OCI-LY1 (cell line): ENCODE measurements at regions not wholly inside any gene's neighbourhood (a gene's known extent, or its start where the extent isn't known, plus 50 kb on each side); places are given as distances from the start of the nearest gene placed in this dataset.

Experiments used
- H2AFZ ChIP-seq: fragments of 200-600 bp; sonication (generic), shearing (Covaris generic); 2 replicates; pipeline ENCODE4 v1.6.0; 2014; ENCODE audit warnings: antibody characterized with exemption, mild to moderate bottlenecking, low read length
- H3F3A ChIP-seq: fragments of 200-600 bp; sonication (generic), shearing (Covaris generic); 2 replicates; pipeline ENCODE4 v1.6.0; 2014; ENCODE audit warnings: mild to moderate bottlenecking, antibody characterized with exemption, low read length, moderate library complexity; ENCODE audit not compliant: insufficient read depth
- H3K27ac ChIP-seq: fragments of 200-600 bp; sonication (generic); 2 replicates; pipeline ENCODE4 v1.5.1; 2014; ENCODE audit warnings: low read length, mixed run types, mild to moderate bottlenecking, low read depth; ENCODE audit not compliant: poor library complexity, severe bottlenecking
- H3K27me3 ChIP-seq: fragments of 200-600 bp; sonication (generic); 2 replicates; pipeline ENCODE4 v1.6.0; 2014; ENCODE audit warnings: antibody characterized with exemption, mild to moderate bottlenecking, low read length, moderate library complexity; ENCODE audit not compliant: insufficient read depth
- H3K36me3 ChIP-seq: fragments of 200-600 bp; sonication (generic); 2 replicates; pipeline ENCODE4 v1.6.1; 2014; ENCODE audit warnings: mild to moderate bottlenecking, antibody characterized with exemption, low read length, moderate library complexity, mixed read lengths; ENCODE audit not compliant: insufficient read depth
- H3K4me1 ChIP-seq: fragments of 200-600 bp; sonication (generic); 2 replicates; pipeline ENCODE4 v1.5.1; 2014; ENCODE audit warnings: mild to moderate bottlenecking, low read length, moderate library complexity; ENCODE audit not compliant: insufficient read depth, severe bottlenecking
- H3K4me2 ChIP-seq: fragments of 200-600 bp; sonication (generic), shearing (Covaris generic); 2 replicates; pipeline ENCODE4 v1.6.1; 2014; ENCODE audit warnings: low read length
- H3K4me3 ChIP-seq: fragments of 200-600 bp; sonication (generic); 2 replicates; pipeline ENCODE4 v1.5.1; 2014; ENCODE audit warnings: low read length, low read depth, mild to moderate bottlenecking, mixed read lengths; ENCODE audit not compliant: poor library complexity, severe bottlenecking
- H3K79me2 ChIP-seq: fragments of 200-600 bp; shearing (Covaris generic); 2 replicates; pipeline ENCODE4 v1.6.1; 2016; ENCODE audit warnings: mixed run types, low read length, mixed read lengths; ENCODE audit not compliant: insufficient read depth
- H3K9ac ChIP-seq: fragments of 200-600 bp; sonication (generic), shearing (Covaris generic); 2 replicates; pipeline ENCODE4 v1.6.1; 2014; ENCODE audit warnings: mild to moderate bottlenecking, low read length, mixed read lengths
- H3K9me2 ChIP-seq: fragments of 200-600 bp; sonication (generic), shearing (Covaris generic); 2 replicates; pipeline ENCODE4 v1.6.1; 2014; ENCODE audit warnings: low read depth, mild to moderate bottlenecking, low read length, mixed read lengths
- H3K9me3 ChIP-seq: fragments of 200-600 bp; shearing (Covaris generic); 2 replicates; pipeline ENCODE4 v1.6.1; 2014; ENCODE audit warnings: low read length, mixed read lengths
- H4K20me1 ChIP-seq: fragments of 200-600 bp; sonication (generic), shearing (Covaris generic); 2 replicates; pipeline ENCODE4 v1.6.0; 2016; ENCODE audit warnings: mild to moderate bottlenecking, low read length; ENCODE audit not compliant: insufficient read depth
- CTCF ChIP-seq: fragments of 200-600 bp; sonication (generic), shearing (Covaris generic); IDR thresholded peaks from 2 replicates; pipeline ENCODE4 v1.5.1; 2017; ENCODE audit warnings: mild to moderate bottlenecking, antibody characterized with exemption, low read length, moderate library complexity, mixed read lengths
- EZH2 ChIP-seq: fragments of 200-600 bp; sonication (generic), shearing (Covaris generic); IDR thresholded peaks from 2 replicates; pipeline ENCODE4 v1.8.0; 2017; ENCODE audit warnings: borderline replicate concordance, mixed run types, mild to moderate bottlenecking, antibody characterized with exemption, low read length, moderate library complexity, mixed read lengths

GRCh38 chr12:116442946-116443345 is 116.2 kb upstream of the MAP1LC3B2 start:
- Histone ChIP-seq H3K4me3 (no peak overlapping the region), H3K27ac (no peak overlapping the region), H3K36me3 (no peaks in the 10 kb centered on the region), H2AFZ (no peak overlapping the region), H4K20me1 (no peaks in the 10 kb centered on the region), H3F3A (no peaks in the 10 kb centered on the region), H3K4me2 (no peak overlapping the region), H3K27me3 (no peaks in the 10 kb centered on the region), H3K9me3 (no peaks in the 10 kb centered on the region), H3K9ac (no peak overlapping the region), H3K4me1 (no peaks in the 10 kb centered on the region), H3K9me2 (no peaks in the 10 kb centered on the region), H3K79me2 (no peaks in the 10 kb centered on the region)
- TF ChIP-seq EZH2 (no peak), CTCF (no peak)

DNA sequence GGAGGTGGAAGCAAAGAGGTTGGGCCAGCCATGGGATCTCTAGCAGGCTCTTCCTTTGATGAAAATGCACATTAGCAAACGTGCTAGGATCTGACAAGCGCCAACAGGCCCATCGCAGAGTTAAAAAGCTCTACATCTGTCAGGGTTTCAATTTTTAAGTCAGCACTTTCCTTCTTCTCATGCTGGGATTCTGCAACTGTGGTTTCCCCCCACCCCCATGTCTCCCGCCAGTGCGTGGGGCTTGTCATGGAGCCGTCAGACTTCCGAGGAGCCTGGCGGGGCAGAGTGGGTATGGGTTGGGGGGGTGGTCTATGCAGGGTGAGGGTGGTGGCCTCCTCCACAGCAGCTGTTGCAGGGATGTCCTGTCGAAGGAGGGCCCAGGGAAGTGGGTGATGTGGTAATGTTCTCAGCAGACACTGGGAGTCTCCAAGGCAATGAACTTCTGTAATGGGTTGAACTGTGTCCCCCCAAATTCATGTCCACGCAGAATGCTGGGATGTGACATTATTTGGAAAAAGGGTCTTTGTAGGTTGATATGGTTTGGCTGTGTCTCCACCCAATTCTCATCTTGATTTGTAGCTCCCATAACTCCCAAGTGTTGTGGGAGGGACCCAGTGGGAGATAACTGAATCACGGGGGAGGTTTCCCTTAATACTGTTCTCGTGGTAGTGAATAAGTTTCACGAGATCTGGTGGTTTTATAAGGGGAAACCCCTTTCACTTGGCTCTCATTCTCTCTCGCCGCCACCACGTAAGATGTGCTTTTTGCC is 115.2 kb upstream of the MAP1LC3B2 start:
- H2AFZ ChIP-seq = no peak overlapping the region
- H3K9me3 ChIP-seq = no peaks in the 10 kb centered on the region
- no peaks in the 10 kb centered on the region for H3K36me3 ChIP-seq
- no peak overlapping the region for H3K4me3 ChIP-seq
- H3K27ac ChIP-seq = no peak overlapping the region
- no peaks in the 10 kb centered on the region for H3K79me2 ChIP-seq
- H4K20me1 ChIP-seq = no peaks in the 10 kb centered on the region
- TF ChIP-seq EZH2 (no peak), CTCF (no peak)
- H3K4me2 ChIP-seq = no peak overlapping the region
- H3K4me1 ChIP-seq = no peaks in the 10 kb centered on the region
- no peaks in the 10 kb centered on the region for H3K9me2 ChIP-seq
- no peak overlapping the region for H3K9ac ChIP-seq
- H3K27me3 ChIP-seq = no peaks in the 10 kb centered on the region
- H3F3A ChIP-seq = no peaks in the 10 kb centered on the region

- TF ChIP-seq CTCF (no peak), EZH2 (no peak)
- no peak overlapping the region for H3K9ac ChIP-seq
- H3K4me3 ChIP-seq = no peak overlapping the region
- H3K27ac ChIP-seq = no peak overlapping the region
- no peak overlapping the region for H2AFZ ChIP-seq
- no peaks in the 10 kb centered on the region for H3K9me3 ChIP-seq
- no peaks in the 10 kb centered on the region for H3K79me2 ChIP-seq
- no peaks in the 10 kb centered on the region for H4K20me1 ChIP-seq
- no peaks in the 10 kb centered on the region for H3K27me3 ChIP-seq
- no peaks in the 10 kb centered on the region for H3K4me1 ChIP-seq
- no peaks in the 10 kb centered on the region for H3K9me2 ChIP-seq
- no peak overlapping the region for H3K4me2 ChIP-seq
- H3F3A ChIP-seq = no peaks in the 10 kb centered on the region
- H3K36me3 ChIP-seq = no peaks in the 10 kb centered on the region
These were observed 114.6 kb upstream of the MAP1LC3B2 start for GRCh38 chr12:116444590-116444943.
